ENCODE measurements at regions not wholly inside any gene's neighbourhood (a gene's known extent, or its start where the extent isn't known, plus 50 kb on each side); places are given as distances from the start of the nearest gene placed in this dataset.

DNA sequence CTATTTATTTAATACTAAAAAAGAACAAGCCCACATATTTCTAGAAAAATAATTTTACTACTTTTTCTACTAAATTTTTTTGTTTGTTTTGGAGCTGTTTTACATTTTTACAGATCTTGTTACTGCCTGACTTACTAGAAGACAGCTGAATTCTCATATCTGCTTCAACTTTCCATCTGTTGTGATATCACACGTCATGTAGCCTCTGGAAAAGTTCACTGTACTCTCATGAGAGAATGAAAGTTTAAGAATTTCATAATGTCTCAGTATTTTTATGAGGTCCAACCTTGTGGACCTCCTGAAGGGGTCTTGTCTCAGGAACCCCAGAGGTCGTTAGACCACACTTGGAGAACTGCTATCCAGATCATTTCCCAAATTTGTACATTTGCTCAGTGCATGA lies 81.7 kb upstream of the MTHFD1L start:
- TF ChIP-seq EP300 (IDR thresholded peaks at IDR 0.05; ENCODE audit: low read depth) (no peak), POLR2AphosphoS5 (IDR thresholded peaks at IDR 0.05) (no peak)
- TF ChIP-seq, protein P1, sequence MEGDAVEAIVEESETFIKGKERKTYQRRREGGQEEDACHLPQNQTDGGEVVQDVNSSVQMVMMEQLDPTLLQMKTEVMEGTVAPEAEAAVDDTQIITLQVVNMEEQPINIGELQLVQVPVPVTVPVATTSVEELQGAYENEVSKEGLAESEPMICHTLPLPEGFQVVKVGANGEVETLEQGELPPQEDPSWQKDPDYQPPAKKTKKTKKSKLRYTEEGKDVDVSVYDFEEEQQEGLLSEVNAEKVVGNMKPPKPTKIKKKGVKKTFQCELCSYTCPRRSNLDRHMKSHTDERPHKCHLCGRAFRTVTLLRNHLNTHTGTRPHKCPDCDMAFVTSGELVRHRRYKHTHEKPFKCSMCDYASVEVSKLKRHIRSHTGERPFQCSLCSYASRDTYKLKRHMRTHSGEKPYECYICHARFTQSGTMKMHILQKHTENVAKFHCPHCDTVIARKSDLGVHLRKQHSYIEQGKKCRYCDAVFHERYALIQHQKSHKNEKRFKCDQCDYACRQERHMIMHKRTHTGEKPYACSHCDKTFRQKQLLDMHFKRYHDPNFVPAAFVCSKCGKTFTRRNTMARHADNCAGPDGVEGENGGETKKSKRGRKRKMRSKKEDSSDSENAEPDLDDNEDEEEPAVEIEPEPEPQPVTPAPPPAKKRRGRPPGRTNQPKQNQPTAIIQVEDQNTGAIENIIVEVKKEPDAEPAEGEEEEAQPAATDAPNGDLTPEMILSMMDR (IDR thresholded peaks at IDR 0.05): no peak
